SK-N-SH (cell line): ENCODE measurements at regions not wholly inside any gene's neighbourhood (a gene's known extent, or its start where the extent isn't known, plus 50 kb on each side); places are given as distances from the start of the nearest gene placed in this dataset.
A peak's percentile ranks its signal among the peaks of the same experiment; 100 is the strongest.

Source experiments
- CTCF ChIA-PET: fragments of 300-600, 350-600 bp; formaldehyde crosslinking; extraction: SDS; loops from one replicate; lab custom pipeline; 2021; lab: Yijun Ruan, JAX
- POLR2A ChIA-PET: fragments of 350-600 bp; sonication (Branson Sonifier 250); formaldehyde crosslinking; extraction: SDS; loops from one replicate; lab custom pipeline; 2020; ENCODE audit warnings: antibody characterized with exemption, inconsistent platforms; lab: Yijun Ruan, JAX
- DNase-seq: peaks from one replicate; pipeline ENCODE4 v3.0.0; 2012
- H2AFZ ChIP-seq: fragments of 200-600 bp; sonication (generic); 2 replicates; pipeline ENCODE4 v1.8.1; 2016; ENCODE audit warnings: antibody characterized with exemption, mild to moderate bottlenecking, low read depth
- H3F3A ChIP-seq: fragments of 200-600 bp; sonication (generic); replicated peaks from 2 replicates; pipeline ENCODE3; 2016; ENCODE audit warnings: antibody characterized with exemption, mild to moderate bottlenecking; ENCODE audit not compliant: insufficient read depth
- H3K27ac ChIP-seq, 2 experiments: fragments of 200-500 bp in 1 of 2; fragments of 200-600 bp in 1 of 2; sonication (Bioruptor generic) in 1 of 2; sonication (generic), shearing (Covaris generic) in 1 of 2; 2 replicates each; pipeline versions ENCODE4 v1.5.1 to v1.6.1; 2014 to 2016; ENCODE audit warnings: low read depth in 2 of 2, inconsistent platforms in 1 of 2, low read length in 1 of 2, mild to moderate bottlenecking in 1 of 2, mixed read lengths in 1 of 2
- H3K27me3 ChIP-seq: fragments of 200-600 bp; sonication (generic), shearing (Covaris generic); 2 replicates; pipeline ENCODE4 v1.6.1; 2016; ENCODE audit warnings: mixed run types; ENCODE audit not compliant: insufficient read depth
- H3K36me3 ChIP-seq, 2 experiments: fragments of 200-500 bp in 1 of 2; fragments of 200-600 bp in 1 of 2; sonication (Bioruptor generic) in 1 of 2; sonication (generic) in 1 of 2; replicated peaks in 1 of 2; 2 replicates each; pipeline versions ENCODE3 to v1.5.1; 2014 to 2016; ENCODE audit warnings: low read length in 1 of 2, mild to moderate bottlenecking in 1 of 2; ENCODE audit not compliant: insufficient read depth in 2 of 2, control insufficient read depth in 1 of 2
- H3K4me1 ChIP-seq, 2 experiments: fragments of 200-500 bp in 1 of 2; fragments of 200-600 bp in 1 of 2; sonication (Bioruptor generic) in 1 of 2; sonication (generic), shearing (Covaris generic) in 1 of 2; 2 replicates each; pipeline versions ENCODE4 v1.5.1 to v1.6.1; 2014 to 2016; ENCODE audit warnings: low read depth in 1 of 2, low read length in 1 of 2, mixed run types in 1 of 2; ENCODE audit not compliant: insufficient read depth in 2 of 2, control insufficient read depth in 1 of 2
- H3K4me2 ChIP-seq: fragments of 200-600 bp; sonication (generic), shearing (Covaris generic); 2 replicates; pipeline ENCODE4 v1.6.1; 2017; ENCODE audit warnings: mixed run types
- H3K4me3 ChIP-seq, 2 experiments: fragments of 200-500 bp in 1 of 2; fragments of 200-600 bp in 1 of 2; sonication (Bioruptor generic) in 1 of 2; sonication (generic), shearing (Covaris generic) in 1 of 2; 2 replicates each; pipeline versions ENCODE4 v1.5.1 to v1.8.1; 2014 to 2016; ENCODE audit warnings: low read depth in 2 of 2, inconsistent platforms in 1 of 2, low read length in 1 of 2, mild to moderate bottlenecking in 1 of 2, mixed read lengths in 1 of 2, moderate library complexity in 1 of 2
- H3K79me2 ChIP-seq: fragments of 200-600 bp; sonication (generic); 2 replicates; pipeline ENCODE4 v1.8.1; 2017; ENCODE audit warnings: mild to moderate bottlenecking; ENCODE audit not compliant: insufficient read depth
- H3K9ac ChIP-seq: fragments of 200-600 bp; sonication (generic); 2 replicates; pipeline ENCODE4 v1.6.1; 2017; ENCODE audit warnings: mixed run types
- H3K9me2 ChIP-seq: fragments of 200-600 bp; sonication (generic); 2 replicates; pipeline ENCODE4 v1.6.1; 2017; ENCODE audit warnings: mixed run types
- H3K9me3 ChIP-seq: fragments of 200-600 bp; sonication (generic); 2 replicates; pipeline ENCODE4 v1.6.1; 2017; ENCODE audit warnings: mixed run types, mild to moderate bottlenecking, moderate library complexity
- H4K20me1 ChIP-seq: fragments of 200-600 bp; sonication (generic); 2 replicates; pipeline ENCODE4 v1.6.1; 2017; ENCODE audit warnings: mild to moderate bottlenecking, mixed run types; ENCODE audit not compliant: insufficient read depth
- ELF1 ChIP-seq: IDR thresholded peaks from 2 replicates; pipeline ENCODE4 v1.4.0; 2012
- EP300 ChIP-seq, 2 experiments: IDR thresholded peaks; 2 replicates each; pipeline versions ENCODE4 v1.4.0 to v1.6.1; 2012; ENCODE audit warnings: borderline replicate concordance in 1 of 2, low read depth in 1 of 2, low read length in 1 of 2
- FOSL2 ChIP-seq: IDR thresholded peaks from 2 replicates; pipeline ENCODE4 v1.4.0; 2012; ENCODE audit warnings: low read depth, mild to moderate bottlenecking, moderate library complexity, borderline replicate concordance
- FOXJ3 ChIP-seq: sonication (generic); formaldehyde crosslinking; IDR thresholded peaks from 2 replicates; pipeline ENCODE4 v1.5.1; 2020; ENCODE audit warnings: mild to moderate bottlenecking, missing genetic modification reagents
- GATA2 ChIP-seq: sonication (generic); formaldehyde crosslinking; IDR thresholded peaks from 2 replicates; pipeline ENCODE4 v1.5.0; 2020; ENCODE audit warnings: mild to moderate bottlenecking, missing genetic modification reagents
- IRF3 ChIP-seq: fragments of 150-350 bp; IDR thresholded peaks from 2 replicates; pipeline ENCODE4 v1.6.1; 2016; ENCODE audit warnings: mild to moderate bottlenecking, low read depth, low read length
- MEF2A ChIP-seq: IDR thresholded peaks from 2 replicates; pipeline ENCODE4 v1.4.0; 2012; ENCODE audit warnings: low read depth, borderline replicate concordance
- NFIC ChIP-seq: IDR thresholded peaks from 2 replicates; pipeline ENCODE4 v1.4.0; 2012; ENCODE audit warnings: borderline replicate concordance
- RCOR1 ChIP-seq: fragments of 150-350 bp; IDR thresholded peaks from 2 replicates; pipeline ENCODE4 v1.6.1; 2017; ENCODE audit warnings: antibody characterized with exemption, low read length
- RFX5 ChIP-seq: IDR thresholded peaks from 2 replicates; pipeline ENCODE4 v1.6.1; 2012; ENCODE audit warnings: mild to moderate bottlenecking, improper control_type of control experiment, low read length
- TEAD4 ChIP-seq: IDR thresholded peaks from 2 replicates; pipeline ENCODE4 v1.4.0; 2012; ENCODE audit warnings: mild to moderate bottlenecking, borderline replicate concordance; ENCODE audit not compliant: insufficient read depth
- YY1 ChIP-seq: IDR thresholded peaks from 2 replicates; pipeline ENCODE4 v1.4.0; 2012; ENCODE audit warnings: low read depth, mild to moderate bottlenecking
- ZBTB33 ChIP-seq: IDR thresholded peaks from 2 replicates; pipeline ENCODE4 v1.4.0; 2012; ENCODE audit warnings: low read depth, borderline replicate concordance
- WGBS: methylation state at CpG from one replicate; pipeline ENCODE4 v1.1.6; 2017; ENCODE audit warnings: low lambda C conversion rate; 5-methylcytosine and 5-hydroxymethylcytosine counted together

GRCh38 chr6:55679503-55679902 is 100.5 kb upstream of the HMGCLL1 start:
- CTCF ChIA-PET: interaction anchor here (1.5 kb wide), 1 partner anchor 62 kb away, joined by 5 read pairs; no protein-coding TSS in a partner anchor
- no peak for DNase-seq

GRCh38 chr6:55678330-55679224 is 99.6 kb upstream of the HMGCLL1 start:
- no peak overlapping the region for H3K4me2 ChIP-seq
- H3K9ac ChIP-seq: no peak overlapping the region
- H3K4me3 ChIP-seq: no peak overlapping the region
- no peaks in the 10 kb centered on the region for H3K27me3 ChIP-seq
- no peaks in the 10 kb centered on the region for H3K79me2 ChIP-seq
- ChIA-PET CTCF (interaction anchor here (0.6 to 1.5 kb wide), 2 partner anchors 61 to 126 kb away, joined by 3 to 5 read pairs; no protein-coding TSS in a partner anchor), POLR2A (no interaction called here)
- H3K27ac ChIP-seq: no peak overlapping the region
- H3K9me3 ChIP-seq: no peaks in the 10 kb centered on the region
- no peak for TF ChIP-seq MEF2A
- WGBS: 31% methylated on average over 8 of the region's 8 CpGs
- H3K36me3 ChIP-seq: no peaks in the 10 kb centered on the region
- no peaks in the 10 kb centered on the region for H3K9me2 ChIP-seq
- no peaks in the 10 kb centered on the region for H4K20me1 ChIP-seq
- H3F3A ChIP-seq: no peaks in the 10 kb centered on the region
- peak; percentile 10 for DNase-seq
- no peak overlapping the region for H2AFZ ChIP-seq
- peaks cover 0 to 2% of the 10 kb centered on the region in 2 experiments; a peak in 2 of 4 replicates for H3K4me1 ChIP-seq

More at GRCh38 chr6:55679503-55679902, 100.5 kb upstream of the HMGCLL1 start:
- Histone ChIP-seq H3K4me2 (no peak overlapping the region), H3K36me3 (no peaks in the 10 kb centered on the region), H3K4me1 (peaks cover 0 to 2% of the 10 kb centered on the region in 2 experiments; a peak in 2 of 4 replicates), H3K9me3 (no peaks in the 10 kb centered on the region), H4K20me1 (no peaks in the 10 kb centered on the region), H3K9me2 (no peaks in the 10 kb centered on the region), H3K4me3 (no peak overlapping the region), H3F3A (no peaks in the 10 kb centered on the region), H2AFZ (no peak overlapping the region), H3K27ac (no peak overlapping the region), H3K27me3 (no peaks in the 10 kb centered on the region), H3K9ac (no peak overlapping the region), H3K79me2 (no peaks in the 10 kb centered on the region)
- TF ChIP-seq IRF3: no peak
- no peak for TF ChIP-seq RFX5
- no peak for TF ChIP-seq ZBTB33
- TF ChIP-seq YY1: no peak
- TF ChIP-seq FOSL2: no peak
- TF ChIP-seq GATA2 (CRISPR knock-in tag): no peak
- no peak for TF ChIP-seq RCOR1
- no peak for TF ChIP-seq TEAD4
- no peak for TF ChIP-seq FOXJ3 (CRISPR knock-in tag)
- no peak for TF ChIP-seq EP300 (IDR thresholded peaks at IDR 0.05; ENCODE audit: borderline replicate concordance in 1 of 2, low read depth in 1 of 2, low read length in 1 of 2)
- no peak for TF ChIP-seq NFIC
- TF ChIP-seq ELF1: no peak
- 38% methylated on average over 3 of the region's 3 CpGs for WGBS
- POLR2A ChIA-PET: no interaction called here
